Body of pancreas (tissue), 4 donors: ENCODE measurements at regions not wholly inside any gene's neighbourhood (a gene's known extent, or its start where the extent isn't known, plus 50 kb on each side); places are given as distances from the start of the nearest gene placed in this dataset.

Source experiments
- ATAC-seq: fragments of 150-250 bp; one replicate; pipeline ENCODE4 v1.9.1; 2016
- DNase-seq, 4 donors: peaks; one replicate each; pipeline ENCODE4 v3.0.0-alpha.2; 2019
- H3K27ac ChIP-seq, 4 donors: fragments of 200-600 bp; sonication (generic); 1 replicate in 3 of 4; 2 replicates in 1 of 4; pipeline versions ENCODE4 v1.5.1 to v1.6.1; 2016 to 2019; ENCODE audit warnings: mild to moderate bottlenecking in 1 of 4, mixed read lengths in 1 of 4, moderate library complexity in 1 of 4
- H3K27me3 ChIP-seq, 2 donors: fragments of 200-600 bp; sonication (generic); one replicate each; pipeline ENCODE4 v1.6.0; 2016; ENCODE audit warnings: mild to moderate bottlenecking in 1 of 2
- H3K36me3 ChIP-seq, 2 donors: fragments of 200-600 bp; sonication (generic); replicated peaks in 1 of 2; 2 replicates each; pipeline ENCODE4 v1.5.1; 2016; ENCODE audit warnings: low read depth in 2 of 2; ENCODE audit not compliant: insufficient read depth in 1 of 2
- H3K4me1 ChIP-seq: fragments of 200-600 bp; sonication (generic); one replicate; pipeline ENCODE4 v1.6.0; 2016
- H3K4me3 ChIP-seq, 2 donors: fragments of 200-600 bp; sonication (generic); 1 replicate in 1 of 2; 2 replicates in 1 of 2; pipeline ENCODE4 v1.5.1; 2016 to 2019
- H3K9me3 ChIP-seq, 3 donors: fragments of 200-600 bp; sonication (generic); 1 replicate in 2 of 3; 2 replicates in 1 of 3; pipeline ENCODE4 v1.5.1; 2016
- CTCF ChIP-seq, 7 experiments: fragments of 450-650 bp in 4 of 7; fragments of 200-600 bp in 3 of 7; sonication (generic) in 3 of 7; IDR thresholded peaks; one replicate each; pipeline ENCODE4 v1.5.1; 2016 to 2019; ENCODE audit warnings: antibody characterized with exemption in 7 of 7
- POLR2A ChIP-seq, 3 donors: fragments of 450-650 bp; IDR thresholded peaks; one replicate each; pipeline ENCODE4 v1.6.1; 2016; ENCODE audit warnings: antibody characterized with exemption in 3 of 3, mild to moderate bottlenecking in 2 of 3
- WGBS, 2 donors: methylation state at CpG; one replicate each; pipeline ENCODE4 v1.1.5; 2017; 5-methylcytosine and 5-hydroxymethylcytosine counted together
- intact Hi-C: fragments of 100-400 bp; cut with DNase I; formaldehyde crosslinking; loops from one replicate; pipeline ENCODE4 v1.15.1; 2023

DNA sequence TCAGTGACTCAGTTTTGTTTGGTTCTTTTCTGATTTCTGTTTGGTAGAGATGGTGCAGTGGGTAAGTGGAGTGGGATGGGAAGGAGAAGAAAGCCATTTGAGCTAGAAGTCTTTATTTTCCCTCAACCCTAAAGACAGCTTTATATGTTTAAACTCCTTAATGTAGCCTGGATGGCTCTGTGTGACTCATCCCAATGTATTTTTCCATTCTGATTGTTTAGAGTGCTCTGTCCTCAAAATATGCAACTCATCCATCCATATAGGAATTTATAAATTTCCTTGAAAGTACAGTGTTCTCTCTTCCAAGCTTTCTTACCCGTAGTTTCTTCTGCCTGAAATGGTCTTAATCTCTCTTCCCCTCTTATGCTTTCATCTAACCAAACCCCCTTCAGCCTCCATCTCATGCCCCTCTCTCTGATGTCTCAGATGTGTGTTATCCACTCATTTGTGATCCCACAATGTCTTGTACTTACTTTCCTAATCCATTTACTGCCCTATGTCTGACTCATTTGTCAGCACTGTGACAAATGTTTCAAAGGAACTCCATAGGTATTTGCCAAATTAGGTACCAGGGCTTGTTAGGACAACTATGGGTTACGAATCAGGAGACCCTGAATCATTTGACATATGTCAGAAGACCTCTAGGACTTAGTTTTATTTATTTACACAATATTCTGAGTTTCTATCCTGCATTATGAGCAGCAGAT lies 217.5 kb upstream of the SGCD start:
- ATAC-seq (no peak), DNase-seq (no peak)
- no peaks in the 10 kb centered on the region for H3K9me3 ChIP-seq
- intact Hi-C loops, result no loop called here
- H3K4me1 ChIP-seq, result no peaks in the 10 kb centered on the region
- H3K27ac ChIP-seq, result no peak overlapping the region
- H3K4me3 ChIP-seq, result no peak overlapping the region
- no peaks in the 10 kb centered on the region for H3K27me3 ChIP-seq
- WGBS, 2 donors, result 46 to 50% methylated on average over 2 of the region's 2 CpGs
- H3K36me3 ChIP-seq, result no peaks in the 10 kb centered on the region
- TF ChIP-seq POLR2A (IDR thresholded peaks at IDR 0.05) (no peak), CTCF (IDR thresholded peaks at IDR 0.05) (no peak)

GRCh38 chr5:156119692-156120091 lies 207.3 kb upstream of the SGCD start:
- no peaks in the 10 kb centered on the region for H3K27me3 ChIP-seq
- H3K36me3 ChIP-seq, result no peaks in the 10 kb centered on the region
- H3K27ac ChIP-seq, result no peak overlapping the region
- H3K9me3 ChIP-seq, result no peaks in the 10 kb centered on the region
- no peaks in the 10 kb centered on the region for H3K4me1 ChIP-seq
- DNase-seq (no peak), ATAC-seq (no peak)
- intact Hi-C loops, result no loop called here
- WGBS, 2 donors, result 42 to 46% methylated on average over 4 of the region's 4 CpGs
- H3K4me3 ChIP-seq, result no peak overlapping the region
- TF ChIP-seq POLR2A (IDR thresholded peaks at IDR 0.05) (no peak), CTCF (IDR thresholded peaks at IDR 0.05) (no peak)

- H3K4me1 ChIP-seq, result no peaks in the 10 kb centered on the region
- no peak for ATAC-seq
- H3K27ac ChIP-seq, result no peak overlapping the region
- TF ChIP-seq POLR2A (IDR thresholded peaks at IDR 0.05) (no peak), CTCF (IDR thresholded peaks at IDR 0.05) (no peak)
- no peak for DNase-seq
- H3K27me3 ChIP-seq, result no peaks in the 10 kb centered on the region
- no peaks in the 10 kb centered on the region for H3K36me3 ChIP-seq
- intact Hi-C loops, result no loop called here
- H3K9me3 ChIP-seq, result no peaks in the 10 kb centered on the region
- H3K4me3 ChIP-seq, result no peak overlapping the region
- 49 to 64% methylated on average over 4 of the region's 4 CpGs for WGBS, 2 donors
Observed at GRCh38 chr5:156120777-156121176, 206.2 kb upstream of the SGCD start.

- H3K4me3 ChIP-seq, result no peak overlapping the region
- H3K9me3 ChIP-seq, result no peaks in the 10 kb centered on the region
- H3K36me3 ChIP-seq, result no peaks in the 10 kb centered on the region
- H3K27ac ChIP-seq, result no peak overlapping the region
- TF ChIP-seq POLR2A (IDR thresholded peaks at IDR 0.05) (no peak), CTCF (IDR thresholded peaks at IDR 0.05) (no peak)
- DNase-seq (no peak), ATAC-seq (no peak)
- H3K4me1 ChIP-seq, result no peaks in the 10 kb centered on the region
- no peaks in the 10 kb centered on the region for H3K27me3 ChIP-seq
- intact Hi-C loops, result no loop called here
- 73 to 80% methylated on average over 3 of the region's 3 CpGs for WGBS, 2 donors
Observed at GRCh38 chr5:156121234-156121633, 205.7 kb upstream of the SGCD start.

DNA sequence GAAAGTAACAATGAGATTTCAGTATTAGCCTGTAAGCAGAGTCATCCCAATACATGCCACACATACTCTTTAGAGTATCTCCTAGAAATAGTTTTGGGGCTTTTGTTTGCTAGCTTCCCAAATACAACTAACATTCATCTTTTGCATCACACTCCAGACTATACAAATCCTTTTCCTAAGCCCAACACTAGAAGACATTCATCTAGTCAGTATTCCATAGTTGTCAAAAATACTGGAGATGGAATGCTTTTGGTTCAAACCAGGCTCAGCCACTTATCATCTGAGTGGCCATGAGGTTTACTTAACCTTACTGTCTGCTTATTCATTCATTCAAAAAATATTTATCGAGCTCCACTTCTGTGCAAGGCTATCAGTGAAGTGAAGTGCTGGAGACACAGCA lies 205.1 kb upstream of the SGCD start:
- TF ChIP-seq POLR2A (IDR thresholded peaks at IDR 0.05) (no peak), CTCF (IDR thresholded peaks at IDR 0.05) (no peak)
- WGBS, 2 donors, result 41 to 42% methylated on average over 1 of the region's 1 CpG
- DNase-seq (no peak), ATAC-seq (no peak)
- no peaks in the 10 kb centered on the region for H3K27me3 ChIP-seq
- no peak overlapping the region for H3K27ac ChIP-seq
- no peaks in the 10 kb centered on the region for H3K36me3 ChIP-seq
- no peak overlapping the region for H3K4me3 ChIP-seq
- intact Hi-C loops, result no loop called here
- no peaks in the 10 kb centered on the region for H3K9me3 ChIP-seq
- no peaks in the 10 kb centered on the region for H3K4me1 ChIP-seq
